ENCODE measurements at regions not wholly inside any gene's neighbourhood (a gene's known extent, or its start where the extent isn't known, plus 50 kb on each side); places are given as distances from the start of the nearest gene placed in this dataset.

DNA sequence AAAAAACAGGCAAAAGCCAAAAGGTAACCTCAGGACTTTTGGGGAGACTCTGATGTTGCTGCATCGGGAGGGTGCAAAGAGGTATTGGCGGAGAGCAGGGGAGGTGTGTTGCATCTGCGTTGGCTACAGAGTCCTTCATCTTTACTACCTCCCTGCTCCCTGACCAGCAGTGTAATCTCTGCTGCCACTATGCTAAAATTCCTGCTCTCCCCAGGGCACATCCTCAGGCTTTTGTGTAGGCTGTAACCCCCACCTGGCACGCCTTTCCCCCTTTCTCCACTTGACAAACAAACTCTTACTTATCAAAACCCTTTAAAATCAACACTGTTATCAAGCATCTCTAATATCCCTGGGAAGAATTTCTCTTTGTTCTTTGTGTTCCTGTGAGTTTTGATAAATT lies 435.3 kb downstream of the HAPSTR1 start:
- Histone ChIP-seq H3K27ac (replicated peaks) (no peak overlapping the region), H3K27me3 (ENCODE audit: insufficient read depth, poor library complexity, severe bottlenecking) (no peaks in the 10 kb centered on the region), H3K4me3 (replicated peaks; ENCODE audit: insufficient read depth, low read length) (no peak overlapping the region)
- TF ChIP-seq POLR2AphosphoS5 (IDR thresholded peaks at IDR 0.05; ENCODE audit: low read depth) (no peak), GABPA (IDR thresholded peaks at IDR 0.05; ENCODE audit: low read depth) (no peak), SPI1 (IDR thresholded peaks at IDR 0.05; ENCODE audit: borderline replicate concordance, low read depth) (no peak)
- TF ChIP-seq, protein P1, sequence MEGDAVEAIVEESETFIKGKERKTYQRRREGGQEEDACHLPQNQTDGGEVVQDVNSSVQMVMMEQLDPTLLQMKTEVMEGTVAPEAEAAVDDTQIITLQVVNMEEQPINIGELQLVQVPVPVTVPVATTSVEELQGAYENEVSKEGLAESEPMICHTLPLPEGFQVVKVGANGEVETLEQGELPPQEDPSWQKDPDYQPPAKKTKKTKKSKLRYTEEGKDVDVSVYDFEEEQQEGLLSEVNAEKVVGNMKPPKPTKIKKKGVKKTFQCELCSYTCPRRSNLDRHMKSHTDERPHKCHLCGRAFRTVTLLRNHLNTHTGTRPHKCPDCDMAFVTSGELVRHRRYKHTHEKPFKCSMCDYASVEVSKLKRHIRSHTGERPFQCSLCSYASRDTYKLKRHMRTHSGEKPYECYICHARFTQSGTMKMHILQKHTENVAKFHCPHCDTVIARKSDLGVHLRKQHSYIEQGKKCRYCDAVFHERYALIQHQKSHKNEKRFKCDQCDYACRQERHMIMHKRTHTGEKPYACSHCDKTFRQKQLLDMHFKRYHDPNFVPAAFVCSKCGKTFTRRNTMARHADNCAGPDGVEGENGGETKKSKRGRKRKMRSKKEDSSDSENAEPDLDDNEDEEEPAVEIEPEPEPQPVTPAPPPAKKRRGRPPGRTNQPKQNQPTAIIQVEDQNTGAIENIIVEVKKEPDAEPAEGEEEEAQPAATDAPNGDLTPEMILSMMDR (IDR thresholded peaks at IDR 0.05; ENCODE audit: insufficient read depth, low read length), result no peak
- TF ChIP-seq, protein P2, sequence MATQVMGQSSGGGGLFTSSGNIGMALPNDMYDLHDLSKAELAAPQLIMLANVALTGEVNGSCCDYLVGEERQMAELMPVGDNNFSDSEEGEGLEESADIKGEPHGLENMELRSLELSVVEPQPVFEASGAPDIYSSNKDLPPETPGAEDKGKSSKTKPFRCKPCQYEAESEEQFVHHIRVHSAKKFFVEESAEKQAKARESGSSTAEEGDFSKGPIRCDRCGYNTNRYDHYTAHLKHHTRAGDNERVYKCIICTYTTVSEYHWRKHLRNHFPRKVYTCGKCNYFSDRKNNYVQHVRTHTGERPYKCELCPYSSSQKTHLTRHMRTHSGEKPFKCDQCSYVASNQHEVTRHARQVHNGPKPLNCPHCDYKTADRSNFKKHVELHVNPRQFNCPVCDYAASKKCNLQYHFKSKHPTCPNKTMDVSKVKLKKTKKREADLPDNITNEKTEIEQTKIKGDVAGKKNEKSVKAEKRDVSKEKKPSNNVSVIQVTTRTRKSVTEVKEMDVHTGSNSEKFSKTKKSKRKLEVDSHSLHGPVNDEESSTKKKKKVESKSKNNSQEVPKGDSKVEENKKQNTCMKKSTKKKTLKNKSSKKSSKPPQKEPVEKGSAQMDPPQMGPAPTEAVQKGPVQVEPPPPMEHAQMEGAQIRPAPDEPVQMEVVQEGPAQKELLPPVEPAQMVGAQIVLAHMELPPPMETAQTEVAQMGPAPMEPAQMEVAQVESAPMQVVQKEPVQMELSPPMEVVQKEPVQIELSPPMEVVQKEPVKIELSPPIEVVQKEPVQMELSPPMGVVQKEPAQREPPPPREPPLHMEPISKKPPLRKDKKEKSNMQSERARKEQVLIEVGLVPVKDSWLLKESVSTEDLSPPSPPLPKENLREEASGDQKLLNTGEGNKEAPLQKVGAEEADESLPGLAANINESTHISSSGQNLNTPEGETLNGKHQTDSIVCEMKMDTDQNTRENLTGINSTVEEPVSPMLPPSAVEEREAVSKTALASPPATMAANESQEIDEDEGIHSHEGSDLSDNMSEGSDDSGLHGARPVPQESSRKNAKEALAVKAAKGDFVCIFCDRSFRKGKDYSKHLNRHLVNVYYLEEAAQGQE (IDR thresholded peaks at IDR 0.05; ENCODE audit: insufficient replicate concordance, low read depth), result no peak
- no peak for DNase-seq (ENCODE audit: low read depth in 1 of 2, low spot score in 1 of 2)

- TF ChIP-seq POLR2AphosphoS5 (IDR thresholded peaks at IDR 0.05; ENCODE audit: low read depth) (no peak), GABPA (IDR thresholded peaks at IDR 0.05; ENCODE audit: low read depth) (no peak), SPI1 (IDR thresholded peaks at IDR 0.05; ENCODE audit: borderline replicate concordance, low read depth) (no peak)
- TF ChIP-seq, protein P1 (IDR thresholded peaks at IDR 0.05; ENCODE audit: insufficient read depth, low read length), result no peak
- TF ChIP-seq, protein P2 (IDR thresholded peaks at IDR 0.05; ENCODE audit: insufficient replicate concordance, low read depth), result no peak
- Histone ChIP-seq H3K27me3 (ENCODE audit: insufficient read depth, poor library complexity, severe bottlenecking) (no peaks in the 10 kb centered on the region), H3K27ac (replicated peaks) (no peak overlapping the region), H3K4me3 (replicated peaks; ENCODE audit: insufficient read depth, low read length) (no peak overlapping the region)
- no peak for DNase-seq (ENCODE audit: low read depth in 1 of 2, low spot score in 1 of 2)
Measured at GRCh38 chr16:9527976-9528375, 436.5 kb downstream of the HAPSTR1 start.

DNA sequence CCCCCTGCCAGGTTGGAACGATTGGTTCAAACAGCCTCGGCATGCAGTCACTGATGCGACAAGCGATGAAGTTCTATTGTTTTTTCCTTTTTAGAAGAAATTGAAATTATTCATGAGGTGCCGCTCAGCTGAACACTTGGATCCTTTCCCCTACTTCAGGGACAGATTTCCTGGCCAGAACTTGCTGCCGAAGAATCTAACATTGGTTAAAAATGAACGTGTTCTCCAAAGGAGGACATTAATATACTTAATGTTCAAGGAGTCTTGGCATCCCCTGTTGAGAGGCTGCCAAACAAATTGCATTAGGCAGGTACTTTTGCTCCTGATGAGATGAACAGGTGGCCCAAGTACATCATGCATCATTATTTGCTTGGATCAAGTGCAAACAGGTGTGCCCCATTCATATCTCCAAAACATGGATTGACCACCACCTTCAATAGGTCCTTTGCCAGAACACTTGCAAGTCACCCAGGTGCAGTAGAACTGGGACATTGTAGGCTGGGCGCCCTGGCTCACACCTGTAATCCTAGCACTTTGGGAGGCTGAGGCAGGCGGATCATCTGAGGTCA lies 437.2 kb downstream of the HAPSTR1 start:
- H3K27ac ChIP-seq (replicated peaks), result no peak overlapping the region
- no peak overlapping the region for H3K4me3 ChIP-seq (replicated peaks; ENCODE audit: insufficient read depth, low read length)
- no peaks in the 10 kb centered on the region for H3K27me3 ChIP-seq (ENCODE audit: insufficient read depth, poor library complexity, severe bottlenecking)
- DNase-seq (ENCODE audit: low read depth in 1 of 2, low spot score in 1 of 2), result no peak
- TF ChIP-seq, protein P2 (IDR thresholded peaks at IDR 0.05; ENCODE audit: insufficient replicate concordance, low read depth), result no peak
- TF ChIP-seq GABPA (IDR thresholded peaks at IDR 0.05; ENCODE audit: low read depth) (no peak), SPI1 (IDR thresholded peaks at IDR 0.05; ENCODE audit: borderline replicate concordance, low read depth) (no peak), POLR2AphosphoS5 (IDR thresholded peaks at IDR 0.05; ENCODE audit: low read depth) (no peak)
- TF ChIP-seq, protein P1 (IDR thresholded peaks at IDR 0.05; ENCODE audit: insufficient read depth, low read length), result no peak
